Fibroblast of gingiva (primary cell): ENCODE measurements at regions not wholly inside any gene's neighbourhood (a gene's known extent, or its start where the extent isn't known, plus 50 kb on each side); places are given as distances from the start of the nearest gene placed in this dataset.
A peak's percentile ranks its signal among the peaks of the same experiment; 100 is the strongest.

Experiments
- DNase-seq: peaks from one replicate; pipeline ENCODE4 v3.0.0-alpha.2; 2011; ENCODE audit warnings: low read depth

DNA sequence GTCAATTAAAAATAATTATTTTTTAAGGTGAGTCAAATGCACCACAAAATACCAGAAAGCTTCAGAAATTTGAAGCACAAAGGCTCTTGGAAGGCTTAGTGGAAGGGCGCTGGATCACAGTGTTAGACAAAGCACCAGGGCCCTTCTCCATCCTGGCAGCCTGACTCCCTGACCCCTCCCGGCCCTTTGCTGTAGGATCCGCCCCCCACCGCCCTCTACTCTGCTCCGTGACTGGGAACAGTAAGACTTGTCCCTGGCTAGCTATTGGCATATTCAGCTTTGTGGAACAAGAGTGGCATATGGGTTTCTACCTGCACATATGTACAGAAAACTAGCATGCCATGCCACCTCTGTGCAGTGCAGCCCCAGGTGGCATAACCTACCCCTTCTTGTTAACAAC, 222.1 kb downstream of the SYK start:
- no peak for DNase-seq

DNA sequence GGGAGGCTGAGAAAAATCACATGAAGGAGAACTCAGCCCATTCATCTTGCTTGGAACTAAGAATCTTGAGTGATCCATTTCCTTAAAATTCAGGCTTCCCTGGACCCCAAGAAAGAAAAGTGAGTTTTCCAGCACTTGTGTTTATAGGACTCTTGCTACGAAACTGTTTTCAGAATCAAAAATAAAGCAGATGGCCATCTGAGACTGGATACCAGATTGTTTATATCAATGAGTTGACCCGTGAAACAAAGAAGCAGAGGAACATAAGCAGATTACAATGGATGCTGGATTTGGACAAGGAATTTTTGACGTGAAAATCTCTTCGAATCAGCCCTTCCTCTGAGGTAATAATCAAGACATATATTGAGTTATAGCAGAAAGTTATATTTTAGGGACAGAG, 223.2 kb downstream of the SYK start:
- no peak for DNase-seq

DNA sequence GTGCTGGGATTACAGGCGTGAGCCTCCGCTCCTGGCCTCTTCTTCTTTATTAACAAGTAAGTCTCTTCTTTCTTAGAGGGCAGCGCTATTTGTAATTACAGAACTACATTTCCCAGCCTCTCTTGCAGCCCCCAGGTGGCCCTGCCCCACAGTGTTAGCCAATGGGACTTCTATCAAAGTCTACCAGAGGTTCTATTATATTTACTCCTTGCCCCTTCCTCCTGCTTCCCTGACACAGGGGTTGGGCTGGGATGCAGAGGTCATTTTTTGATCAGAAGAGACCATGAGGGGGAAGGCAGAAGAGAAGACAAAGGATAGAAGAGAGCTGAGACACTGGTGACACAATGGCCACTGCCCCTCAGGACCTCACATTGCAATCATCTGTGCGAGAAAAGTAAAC, 224.2 kb downstream of the SYK start:
- DNase-seq: no peak

GRCh38 chr9:91026266-91026665, 224.6 kb downstream of the SYK start:
- no peak for DNase-seq

- no peak for DNase-seq
Observed at GRCh38 chr9:91027005-91027404, 225.4 kb downstream of the SYK start.

GRCh38 chr9:91028166-91028827, 226.7 kb downstream of the SYK start:
- no peak for DNase-seq

DNA sequence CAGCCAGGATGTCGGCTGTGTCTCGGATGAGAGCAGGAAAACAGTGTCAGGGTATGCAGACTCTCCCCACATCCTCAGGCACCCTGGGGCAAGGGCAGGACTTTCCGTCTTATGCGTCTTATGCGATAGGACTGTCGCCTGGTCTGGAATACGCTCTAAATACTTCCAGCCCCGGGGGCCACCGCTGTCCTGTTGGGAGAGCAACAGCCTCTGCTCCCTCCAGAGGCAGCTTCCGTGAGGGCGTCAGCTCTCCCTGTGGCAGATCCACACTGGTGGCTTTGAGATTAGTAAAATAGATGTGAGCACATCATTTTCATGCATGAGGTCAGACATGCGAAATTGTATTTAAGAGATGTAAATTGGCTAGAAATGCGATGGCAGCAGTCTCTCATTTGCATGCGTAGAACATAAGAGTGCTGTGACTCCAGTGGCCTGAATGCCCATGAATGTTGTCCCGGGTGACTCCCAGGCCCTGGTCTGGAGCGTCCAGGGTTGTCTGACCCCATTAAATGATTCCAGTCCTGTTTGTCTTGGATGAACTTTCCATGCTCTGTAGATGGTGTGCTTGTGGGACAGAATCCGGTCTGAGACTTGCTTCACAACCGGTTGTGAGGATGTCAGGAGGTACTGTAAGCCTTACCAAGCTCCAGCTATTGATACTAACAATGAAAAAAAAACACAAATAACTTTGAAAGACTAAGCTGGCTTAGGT, 228.2 kb downstream of the SYK start:
- DNase-seq: no peak

GRCh38 chr9:91032121-91032531, 230.5 kb downstream of the SYK start:
- no peak for DNase-seq

GRCh38 chr9:91033270-91033669, 231.7 kb downstream of the SYK start:
- no peak for DNase-seq

DNA sequence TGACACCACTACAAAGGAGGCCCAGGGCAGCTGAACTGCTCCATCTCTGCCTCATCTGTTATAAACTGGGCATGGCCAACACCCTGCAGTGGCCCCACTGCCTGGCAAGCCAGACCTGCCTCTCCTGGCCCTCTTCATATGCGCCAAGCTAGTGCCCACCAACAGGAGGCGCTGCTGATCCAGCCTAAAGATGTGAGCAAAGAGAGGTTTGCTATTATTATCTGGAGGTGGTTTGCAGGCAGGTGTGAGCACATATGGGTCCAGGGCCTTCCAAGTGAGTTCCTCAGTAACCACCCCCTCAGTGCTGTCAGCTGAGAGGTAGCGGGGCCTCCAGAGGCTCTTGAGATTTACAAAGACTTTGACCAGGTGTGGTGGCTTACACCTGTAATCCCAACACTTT, 232.2 kb downstream of the SYK start:
- DNase-seq: no peak

DNA sequence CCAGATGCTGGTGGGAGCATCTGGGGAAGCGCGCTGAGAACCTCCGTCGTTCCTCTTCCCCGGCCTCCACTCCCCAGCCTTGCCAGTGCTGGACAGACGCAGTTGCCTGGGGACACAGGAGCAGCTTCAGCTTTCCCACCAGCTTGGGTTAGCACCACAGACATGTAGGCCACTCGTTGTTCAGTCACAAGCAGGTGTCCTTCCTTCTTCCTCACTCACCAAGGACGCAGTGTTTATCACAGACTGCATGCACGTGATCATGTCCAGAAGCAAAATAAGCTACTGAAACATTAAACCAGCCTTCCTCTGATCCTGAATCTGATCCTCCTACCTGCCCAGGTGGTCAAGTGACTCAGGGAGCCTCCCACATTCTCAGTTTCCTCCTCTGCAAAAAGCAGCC, 232.9 kb downstream of the SYK start:
- DNase-seq: no peak

- no peak for DNase-seq
Observed at GRCh38 chr9:91034976-91035824, 233.6 kb downstream of the SYK start.

DNA sequence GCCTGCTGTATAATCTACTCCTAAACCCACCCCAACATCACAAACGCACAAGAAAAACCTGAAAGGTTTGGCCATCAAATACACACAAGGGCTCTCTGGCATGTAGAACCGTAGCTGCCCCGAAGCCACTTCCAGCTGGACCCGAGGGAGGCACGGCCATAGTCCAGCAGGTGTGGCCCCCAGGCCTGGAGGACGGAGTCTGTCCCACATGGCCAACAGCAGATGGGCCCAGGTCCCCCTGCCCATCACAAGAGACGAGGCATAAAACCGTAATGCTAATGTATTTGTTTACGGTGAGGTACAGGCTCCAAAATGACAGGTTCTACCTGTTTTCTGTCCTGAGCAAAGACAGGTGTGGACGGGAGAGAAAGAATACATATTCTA, 234.2 kb downstream of the SYK start:
- DNase-seq: no peak

DNA sequence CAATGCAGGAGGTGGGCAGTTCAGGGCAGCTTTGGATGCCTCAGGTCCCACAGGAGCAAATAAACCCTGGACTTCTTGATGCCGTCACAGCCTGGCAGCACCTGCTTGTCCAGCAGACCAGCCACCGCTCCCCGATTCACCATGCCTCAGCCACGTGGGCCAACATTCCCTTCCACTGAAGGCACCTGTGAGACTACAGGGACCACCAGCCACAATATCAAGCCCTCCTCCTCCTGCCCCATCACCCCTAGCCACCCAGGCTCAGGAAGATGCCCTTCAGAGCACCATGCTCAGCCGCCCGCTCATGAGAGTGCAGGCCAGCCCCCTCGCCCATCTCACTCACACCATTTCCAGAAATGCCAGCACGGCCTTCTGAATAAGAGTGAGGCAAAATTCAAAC, 234.7 kb downstream of the SYK start:
- no peak for DNase-seq

GRCh38 chr9:91036826-91037510, 235.3 kb downstream of the SYK start:
- peak; percentile 81 for DNase-seq

- DNase-seq: peak; percentile 87
Observed at GRCh38 chr9:91037511-91038482, 236.2 kb downstream of the SYK start.

DNA sequence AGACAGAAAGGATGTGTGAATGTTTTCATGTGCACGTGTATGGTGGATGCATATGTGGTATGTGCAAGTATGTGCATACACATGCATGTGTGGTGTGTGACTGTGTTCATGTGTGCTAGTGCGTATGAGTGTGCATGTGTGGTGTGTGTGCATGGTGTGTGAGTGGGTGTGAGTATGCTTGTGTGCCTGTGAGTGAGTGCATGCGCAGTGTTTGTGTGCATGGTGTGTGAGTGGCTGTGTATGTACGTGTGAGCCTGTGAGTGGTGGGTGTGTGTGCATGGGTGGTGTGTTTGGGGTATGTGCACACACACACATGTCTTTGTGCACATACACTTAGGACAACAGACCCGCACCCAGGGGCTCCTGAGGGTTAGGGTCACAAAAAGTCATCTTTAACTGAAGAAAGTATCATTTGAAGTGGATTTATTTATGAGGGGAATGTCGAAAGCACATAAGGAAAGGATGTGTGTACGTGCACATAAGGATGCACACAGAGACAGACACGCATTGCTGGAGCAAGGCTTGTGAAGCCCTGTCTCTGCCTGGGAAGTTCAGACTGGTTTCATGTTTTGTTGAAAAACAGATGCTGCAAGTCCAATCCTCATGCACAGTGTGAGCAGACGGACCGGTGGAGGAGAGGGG, 237.0 kb downstream of the SYK start:
- no peak for DNase-seq

GRCh38 chr9:91039125-91039834, 237.7 kb downstream of the SYK start:
- DNase-seq: no peak

- no peak for DNase-seq
Observed at GRCh38 chr9:91039835-91040140, 238.2 kb downstream of the SYK start.
